ENCODE measurements at regions not wholly inside any gene's neighbourhood (a gene's known extent, or its start where the extent isn't known, plus 50 kb on each side); places are given as distances from the start of the nearest gene placed in this dataset.
A peak's percentile ranks its signal among the peaks of the same experiment; 100 is the strongest.
"Not testable (repeated sequence)": the region's sequence is repeated elsewhere in the genome, so short reads cannot be mapped to it uniquely, and the experiment has no call there.

DNA sequence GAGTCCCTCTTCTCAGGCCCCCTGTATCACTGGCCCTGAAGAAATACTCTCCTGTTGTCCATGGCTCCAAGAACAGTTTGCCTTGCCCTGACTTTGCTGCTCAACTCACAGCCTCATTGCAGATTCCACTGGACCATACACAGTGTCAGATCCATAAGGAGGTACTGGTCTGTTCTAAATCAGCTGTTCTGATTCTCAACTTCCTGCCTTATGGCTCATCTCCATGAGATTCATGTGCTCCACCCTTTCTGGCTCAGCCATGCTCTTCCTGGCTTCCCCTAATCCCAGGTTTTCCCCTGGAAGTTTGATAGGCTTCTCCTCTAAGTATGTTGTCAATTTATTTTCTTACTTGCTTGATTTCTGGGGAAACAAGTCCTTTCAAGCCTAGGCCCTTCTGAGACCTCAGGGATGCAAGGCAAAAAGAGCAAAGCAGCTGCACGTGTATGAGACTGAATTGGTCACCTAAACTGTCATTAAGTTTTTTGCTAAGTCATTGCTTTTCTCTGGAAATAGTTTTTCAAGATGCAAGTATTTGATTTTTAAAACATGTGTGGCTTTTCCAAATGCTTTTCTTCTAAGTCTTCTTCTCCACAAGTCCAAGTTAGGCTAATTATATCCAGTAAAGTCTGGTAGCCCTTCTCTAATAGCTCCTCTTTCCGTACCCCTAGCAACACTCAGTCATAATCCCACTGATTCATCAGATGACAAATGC lies 1288.5 kb downstream of the RPIA start:
- DNase-seq: not testable (repeated sequence)

DNA sequence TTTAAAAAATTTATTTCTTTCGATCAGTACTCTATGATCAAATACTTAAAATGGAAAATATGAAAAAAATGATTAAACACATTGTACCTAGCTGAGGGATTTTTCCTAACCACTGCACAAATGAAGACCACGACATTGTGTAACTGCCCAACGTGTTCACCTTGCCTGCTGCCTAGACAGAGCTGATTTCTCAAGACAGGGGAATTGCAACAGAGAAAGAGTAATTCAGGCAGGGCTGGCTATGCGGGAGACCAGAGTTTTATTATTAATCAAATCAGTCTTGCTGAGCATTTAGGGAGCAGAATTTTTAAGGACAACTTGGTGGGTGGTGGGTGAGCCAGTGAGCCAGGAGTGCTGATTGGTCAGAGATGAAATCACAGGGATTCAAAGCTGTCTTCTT lies 1290.8 kb downstream of the RPIA start:
- not testable (repeated sequence) for DNase-seq

DNA sequence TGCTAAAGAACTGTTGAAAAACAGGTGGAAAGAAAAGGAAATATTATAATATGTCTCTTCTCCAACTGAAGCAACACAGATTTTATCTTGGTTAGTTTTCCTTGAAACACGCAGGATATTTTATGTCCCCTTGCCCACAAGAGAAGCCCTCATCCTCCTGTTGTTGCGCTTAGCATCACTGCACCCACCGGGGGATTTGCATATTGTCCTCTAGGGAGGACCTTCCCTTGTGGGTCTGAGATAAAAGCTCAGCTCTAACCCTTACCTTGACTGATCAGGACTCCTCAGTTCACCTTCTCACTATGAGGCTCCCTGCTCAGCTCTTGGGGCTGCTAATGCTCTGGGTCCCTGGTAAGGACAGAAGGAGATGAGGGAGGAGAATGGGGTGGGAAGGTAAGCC lies 1294.2 kb downstream of the RPIA start:
- not testable (repeated sequence) for DNase-seq

DNA sequence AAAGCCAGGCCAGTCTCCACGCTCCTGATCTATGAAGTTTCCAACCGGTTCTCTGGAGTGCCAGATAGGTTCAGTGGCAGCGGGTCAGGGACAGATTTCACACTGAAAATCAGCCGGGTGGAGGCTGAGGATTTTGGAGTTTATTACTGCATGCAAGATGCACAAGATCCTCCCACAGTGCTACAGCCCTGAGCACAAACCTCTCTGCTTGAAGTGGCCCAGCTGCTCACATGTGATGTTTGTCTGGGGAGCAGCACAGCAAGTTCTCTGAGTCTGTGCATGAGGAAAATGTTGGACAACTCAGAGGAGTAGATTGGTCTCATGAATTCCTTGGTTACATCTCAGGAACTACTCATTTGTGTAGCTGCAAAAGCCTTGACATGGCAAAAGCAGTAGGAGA lies 1295.1 kb downstream of the RPIA start:
- not testable (repeated sequence) for DNase-seq

DNA sequence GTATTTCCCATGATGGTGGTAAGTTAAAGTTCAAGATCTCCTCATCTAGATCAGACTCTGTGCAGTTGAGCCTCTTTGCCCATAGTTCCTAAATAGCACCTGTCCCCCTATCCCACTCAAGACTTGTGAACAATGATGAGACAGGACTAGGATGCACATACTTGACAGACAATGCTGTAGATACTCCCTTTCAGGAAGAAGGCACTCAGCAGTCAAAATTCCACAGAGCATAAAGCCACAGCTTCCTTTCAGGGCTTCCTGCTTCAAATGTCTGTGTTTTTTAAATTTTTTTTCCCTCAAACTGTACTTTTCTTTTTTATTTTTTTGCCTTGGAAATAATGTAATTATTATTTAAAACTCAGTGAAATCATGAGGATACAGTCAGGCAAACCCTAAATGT lies 1305.3 kb downstream of the RPIA start:
- not testable (repeated sequence) for DNase-seq

DNA sequence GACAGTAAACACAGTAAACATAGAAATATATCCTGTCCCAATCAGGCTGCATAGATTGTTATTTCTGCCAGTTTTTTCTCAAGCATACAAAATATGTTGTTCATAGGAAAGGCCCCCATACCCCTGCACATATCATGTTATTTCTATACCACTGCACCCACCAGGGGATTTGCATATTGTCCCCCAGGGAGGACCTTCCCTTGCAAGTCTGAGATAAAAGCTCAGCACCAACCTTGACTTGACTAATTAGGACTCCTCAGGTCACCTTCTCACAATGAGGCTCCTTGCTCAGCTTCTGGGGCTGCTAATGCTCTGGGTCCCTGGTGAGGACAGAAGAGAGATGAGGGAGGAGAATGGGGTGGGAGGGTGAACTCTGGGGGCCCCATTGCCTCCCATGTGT lies 1313.1 kb downstream of the RPIA start:
- not testable (repeated sequence) for DNase-seq

DNA sequence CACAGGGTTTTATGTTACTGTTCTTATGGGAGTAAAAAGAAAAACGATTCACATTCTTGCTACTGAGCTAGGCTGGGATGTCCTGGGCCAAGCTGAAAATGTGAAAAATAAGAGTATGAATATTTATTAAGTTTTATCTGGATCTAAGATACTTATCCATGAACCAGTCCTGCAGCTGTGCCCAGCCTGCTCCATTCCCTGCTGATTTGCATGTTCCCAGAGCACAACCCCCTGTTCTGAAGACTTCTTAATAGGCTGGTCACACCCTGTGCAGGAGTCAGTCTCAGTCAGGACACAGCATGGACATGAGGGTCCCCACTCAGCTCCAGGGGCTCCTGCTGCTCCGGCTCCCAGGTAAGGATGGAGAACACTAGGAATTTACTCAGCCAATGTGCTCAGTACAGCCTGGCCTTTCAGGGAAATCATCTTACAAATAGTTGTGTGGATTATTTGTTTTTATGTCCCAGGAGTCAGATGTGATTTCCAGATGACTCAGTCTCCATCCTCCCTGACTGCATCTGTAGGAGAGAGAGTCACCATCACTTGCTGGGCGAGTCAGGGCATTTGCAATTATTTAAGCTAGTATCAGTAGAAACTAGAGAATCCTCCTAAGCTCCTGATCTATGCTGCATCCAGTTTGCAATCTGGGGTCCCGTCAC lies 1319.1 kb downstream of the RPIA start:
- not testable (repeated sequence) for DNase-seq

DNA sequence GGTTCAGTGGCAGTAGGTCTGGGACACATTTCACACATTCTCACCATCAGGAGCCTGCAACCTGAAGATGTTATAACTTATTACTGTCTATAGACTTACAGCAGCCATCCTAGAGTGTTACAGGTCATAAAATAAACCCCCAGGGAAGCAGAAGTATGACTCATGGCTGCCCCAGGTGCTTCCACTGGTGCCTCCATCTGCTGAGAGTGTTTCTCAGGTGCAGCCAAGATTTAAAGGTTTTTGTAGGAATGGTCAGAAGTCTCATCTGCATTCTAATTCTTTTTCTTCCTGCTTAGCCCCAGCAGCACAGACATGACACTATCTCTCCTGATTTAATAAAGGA lies 1319.6 kb downstream of the RPIA start:
- DNase-seq: not testable (repeated sequence)

DNA sequence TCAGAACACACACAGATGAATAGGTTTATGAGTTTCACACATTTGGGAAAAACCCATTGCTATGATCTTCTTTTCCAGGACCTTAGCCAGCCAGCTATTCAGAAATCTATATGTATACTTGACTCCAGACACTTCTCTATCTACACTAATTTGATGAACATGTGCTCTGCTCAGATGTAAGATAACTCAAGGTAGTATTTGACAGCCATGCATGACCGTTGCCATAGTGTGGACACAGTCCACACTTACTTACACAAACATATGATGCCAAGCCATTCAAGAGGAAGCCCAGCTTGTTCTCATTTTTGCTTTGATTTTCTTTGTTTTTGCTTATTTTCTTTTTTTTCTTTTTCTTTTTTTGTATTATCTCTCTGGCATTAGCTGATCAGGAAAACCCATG lies 1328.4 kb downstream of the RPIA start:
- DNase-seq: not testable (repeated sequence)

DNA sequence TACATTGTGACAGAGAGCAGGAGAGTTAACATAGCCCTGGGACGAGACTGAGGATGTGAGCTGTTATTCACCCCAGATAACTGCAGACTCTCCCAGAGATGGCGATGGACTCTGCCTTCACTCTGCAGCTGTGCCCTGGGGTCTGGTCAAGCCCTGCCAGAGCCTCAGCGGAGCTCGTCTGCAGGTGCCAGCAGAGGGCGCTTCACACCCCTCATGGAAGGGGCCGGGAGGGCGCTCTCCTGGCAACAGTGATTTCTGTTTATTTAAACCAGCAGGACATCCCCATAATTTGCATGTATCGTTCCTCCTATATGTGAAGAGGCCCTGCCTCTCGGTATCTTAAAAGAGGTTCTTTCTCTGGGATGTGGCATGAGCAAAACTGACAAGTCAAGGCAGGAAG lies 1329.8 kb downstream of the RPIA start:
- not testable (repeated sequence) for DNase-seq

DNA sequence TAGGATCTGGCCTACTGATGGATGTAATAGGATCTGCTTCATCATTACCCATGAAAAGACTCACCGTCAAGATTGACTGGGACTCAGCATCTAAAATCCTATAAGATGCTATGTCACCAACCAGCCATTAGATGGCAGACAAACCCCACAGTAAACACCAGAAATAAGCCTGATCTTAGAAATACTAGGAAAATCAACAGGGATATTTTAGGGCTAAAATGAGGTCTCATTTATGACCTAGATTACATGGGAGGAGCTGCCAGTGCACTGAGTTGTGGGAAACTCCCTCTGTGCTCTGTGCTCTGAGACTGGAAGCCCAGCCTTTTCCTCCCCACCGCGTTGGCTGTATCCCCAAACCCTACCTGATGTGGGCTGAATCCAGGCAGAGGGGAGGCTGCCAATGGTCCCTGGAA lies 1335.8 kb downstream of the RPIA start:
- not testable (repeated sequence) for DNase-seq

DNA sequence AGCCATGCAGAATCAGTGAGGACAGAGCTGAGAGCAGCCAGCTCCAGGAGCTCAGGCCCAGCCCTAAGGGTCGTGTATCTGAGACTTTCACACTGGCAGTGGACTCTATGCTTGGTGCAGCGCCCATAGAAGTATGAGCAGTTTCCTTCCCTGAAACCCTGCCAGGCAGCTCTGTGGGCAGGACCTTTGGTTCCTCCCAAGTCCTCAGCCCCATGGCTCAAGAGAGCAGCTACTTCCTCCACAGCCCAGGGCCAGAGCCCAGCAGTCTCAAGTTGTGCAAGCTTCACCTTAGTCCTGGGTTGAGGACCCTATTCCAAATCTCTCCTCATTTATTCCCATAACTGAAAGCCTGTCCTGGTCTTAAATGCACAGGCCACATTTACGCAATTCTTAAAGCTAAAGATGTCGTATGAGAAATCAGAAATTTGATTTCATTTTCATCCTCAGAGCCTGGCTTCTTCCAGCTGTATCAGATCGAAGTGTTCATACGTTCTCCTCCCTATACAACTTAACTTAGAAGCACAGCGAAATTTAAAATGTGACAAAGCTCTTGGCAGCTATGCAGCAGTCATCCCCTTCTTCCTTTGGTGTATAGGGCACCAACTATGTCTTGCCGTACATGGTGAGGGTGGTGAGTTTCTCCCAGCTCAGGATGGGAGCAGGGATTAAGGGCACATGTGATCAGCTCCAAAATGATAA lies 1337.1 kb downstream of the RPIA start:
- DNase-seq: not testable (repeated sequence)

DNA sequence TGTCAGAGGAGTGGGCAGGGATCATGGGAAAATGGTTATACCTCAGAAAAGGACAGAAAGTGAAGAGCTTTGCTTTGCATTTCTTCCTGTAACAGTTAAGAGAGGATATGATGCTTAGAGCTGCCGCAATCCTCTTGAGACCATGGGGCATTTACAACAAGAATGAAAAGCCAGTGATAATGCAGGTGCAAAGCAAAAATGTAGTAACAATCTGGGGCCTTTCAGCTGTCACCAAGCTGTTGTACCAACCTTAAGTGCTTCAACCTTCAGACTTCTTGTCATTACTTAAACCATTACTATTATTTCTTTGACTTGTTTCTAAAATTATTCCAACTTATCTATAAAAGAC lies 1337.6 kb downstream of the RPIA start:
- not testable (repeated sequence) for DNase-seq

DNA sequence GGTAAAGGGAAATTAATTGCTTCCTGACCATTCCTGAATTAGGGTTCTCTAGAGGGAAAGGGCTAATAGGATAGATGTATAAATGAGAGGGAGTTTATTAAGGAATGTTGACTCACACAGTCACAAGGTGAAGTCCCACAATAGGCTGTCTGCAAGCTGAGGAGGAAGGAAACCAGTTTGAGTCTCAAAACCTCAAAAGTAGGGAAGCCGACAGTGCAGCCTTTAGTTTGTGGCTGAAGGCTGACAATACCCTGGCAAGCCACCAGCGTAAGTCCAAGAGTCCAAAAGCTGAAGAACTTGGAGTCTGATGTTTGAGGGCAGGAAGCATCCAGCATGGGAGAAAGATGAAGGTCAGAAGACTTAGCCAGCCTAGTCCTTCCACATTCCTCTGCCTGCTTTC lies 1340.8 kb downstream of the RPIA start:
- DNase-seq: not testable (repeated sequence)

DNA sequence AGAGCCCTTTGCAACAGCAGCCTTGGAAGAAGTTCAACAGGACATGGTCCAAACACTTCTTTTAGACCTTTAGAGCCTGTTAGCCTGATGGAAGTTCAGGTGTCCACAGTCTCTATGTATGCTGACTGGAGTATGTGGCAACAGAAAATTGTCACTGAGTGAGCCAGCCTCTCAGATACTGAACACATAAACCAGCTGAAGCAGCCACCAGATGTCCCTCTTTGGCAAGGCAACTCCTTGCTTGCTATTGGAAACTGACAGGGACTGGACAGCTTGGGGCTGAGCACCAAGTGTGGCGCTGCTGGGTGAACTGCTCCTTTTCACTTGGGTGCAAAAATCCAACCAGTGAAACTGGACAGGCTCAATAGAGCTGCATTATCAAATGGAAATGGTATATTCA lies 1344.9 kb downstream of the RPIA start:
- DNase-seq: peak; percentile 2

DNA sequence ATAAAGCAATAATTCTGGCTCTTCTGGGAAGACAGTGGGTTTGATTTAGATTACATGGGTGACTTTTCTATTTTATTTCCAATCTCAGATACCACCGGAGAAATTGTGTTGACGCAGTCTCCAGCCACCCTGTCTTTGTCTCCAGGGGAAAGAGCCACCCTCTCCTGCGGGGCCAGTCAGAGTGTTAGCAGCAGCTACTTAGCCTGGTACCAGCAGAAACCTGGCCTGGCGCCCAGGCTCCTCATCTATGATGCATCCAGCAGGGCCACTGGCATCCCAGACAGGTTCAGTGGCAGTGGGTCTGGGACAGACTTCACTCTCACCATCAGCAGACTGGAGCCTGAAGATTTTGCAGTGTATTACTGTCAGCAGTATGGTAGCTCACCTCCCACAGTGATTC lies 1347.6 kb downstream of the RPIA start:
- not testable (repeated sequence) for DNase-seq

DNA sequence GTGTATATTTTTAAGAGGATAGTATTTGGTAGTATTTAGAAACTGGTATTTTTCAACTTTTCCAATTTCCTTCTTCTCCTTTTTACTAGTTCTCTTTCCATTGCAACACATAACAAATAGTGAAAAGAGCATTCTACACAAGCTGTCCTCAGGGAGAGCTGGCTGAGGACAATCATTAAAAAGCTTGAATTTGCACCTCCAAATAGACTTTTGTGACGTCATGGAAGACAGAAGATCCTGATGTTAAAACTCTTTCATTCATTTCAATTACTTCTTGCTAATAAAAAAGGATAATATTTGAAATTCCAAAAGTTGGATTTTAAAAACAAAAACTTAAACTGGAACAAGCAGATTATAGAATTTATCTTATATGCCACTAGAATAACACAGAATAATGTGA lies 1356.3 kb downstream of the RPIA start:
- DNase-seq: not testable (repeated sequence)

DNA sequence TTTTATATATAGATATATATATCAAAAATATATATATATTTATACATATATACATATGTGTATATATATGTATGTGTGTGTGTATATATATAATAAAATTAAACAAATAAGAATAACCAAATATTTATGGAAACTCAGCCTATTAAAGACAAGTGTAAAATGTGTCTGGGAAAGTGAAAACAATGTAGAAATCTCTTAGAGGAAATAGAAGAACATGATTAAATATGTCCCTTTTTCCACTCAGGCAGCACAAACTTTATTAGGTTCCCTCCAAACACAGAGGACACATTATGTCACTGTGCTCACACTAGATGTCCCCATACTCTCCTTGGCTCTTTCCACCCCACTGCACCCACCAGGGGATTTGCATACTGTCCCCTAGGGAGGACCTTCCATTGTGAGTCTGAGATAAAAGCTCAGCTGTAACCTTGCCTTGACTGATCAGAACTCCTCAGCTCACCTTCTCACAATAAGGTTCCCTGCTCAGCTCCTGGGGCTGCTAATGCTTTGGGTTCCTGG lies 1360.7 kb downstream of the RPIA start:
- not testable (repeated sequence) for DNase-seq

DNA sequence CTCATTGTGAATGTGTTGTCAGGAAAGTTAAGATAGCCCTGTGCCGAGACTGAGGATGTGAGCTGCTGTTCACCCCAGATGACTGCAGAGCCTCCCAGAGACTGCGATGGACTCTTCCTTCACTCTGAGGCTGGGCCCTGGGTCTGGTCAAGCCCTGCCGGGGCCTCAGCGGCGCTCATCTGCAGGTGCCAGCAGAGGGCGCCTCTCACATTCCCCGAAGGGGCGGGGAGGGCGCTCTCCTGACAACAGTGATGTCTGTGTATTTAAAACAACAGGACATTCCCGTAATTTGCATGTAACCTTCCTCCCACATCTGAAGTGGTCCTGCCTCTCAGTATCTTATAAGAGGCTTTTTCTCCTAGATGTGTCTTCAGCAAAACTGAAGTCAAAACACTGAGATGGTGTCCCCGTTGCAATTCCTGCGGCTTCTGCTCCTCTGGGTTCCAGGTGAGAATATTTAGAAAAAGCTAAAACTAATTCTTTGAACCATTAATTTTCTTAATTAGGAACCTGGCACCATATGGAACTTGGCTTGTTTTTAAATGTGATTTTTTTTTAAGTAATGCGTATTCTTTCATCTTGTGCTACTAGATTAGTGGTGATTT lies 1377.9 kb downstream of the RPIA start:
- no peak for DNase-seq

DNA sequence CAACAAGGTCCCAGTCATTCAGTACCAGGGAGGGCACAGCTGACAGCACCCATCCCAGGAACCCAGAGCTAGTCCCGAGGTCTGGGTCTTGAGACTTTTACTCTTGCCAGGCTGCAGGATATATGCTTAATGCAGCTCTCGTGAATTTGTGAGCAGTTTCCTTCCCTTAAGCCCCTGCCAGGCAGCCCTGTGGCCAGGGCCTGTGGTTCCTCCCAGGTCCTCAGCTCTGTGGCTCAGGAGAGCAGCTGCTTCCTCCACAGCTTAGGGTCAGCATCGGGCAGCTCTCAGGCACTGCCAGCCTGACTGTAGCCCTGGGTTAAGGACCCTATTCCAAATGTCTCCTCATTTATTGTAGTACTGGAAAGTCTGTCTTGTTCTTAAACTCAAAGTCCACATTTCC lies 1384.8 kb downstream of the RPIA start:
- DNase-seq: no peak

DNA sequence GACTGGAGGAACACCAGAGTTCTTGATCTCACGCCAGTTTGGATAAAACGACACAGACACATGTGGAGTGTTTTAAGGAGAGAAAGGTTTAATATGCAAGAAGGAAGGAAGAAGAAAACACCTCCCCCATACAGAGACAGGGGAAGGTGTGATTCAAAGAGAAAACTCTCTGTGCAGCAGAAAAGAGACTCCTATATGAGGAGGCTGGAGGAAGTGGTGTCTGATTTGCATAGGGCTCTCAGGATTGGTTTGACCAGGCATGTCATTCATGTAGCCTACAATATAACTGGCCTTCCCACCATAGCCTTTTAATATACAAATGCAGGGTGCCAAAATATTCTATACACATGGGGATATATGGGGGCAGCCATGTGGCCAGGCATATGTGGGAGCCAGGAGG lies 1386.5 kb downstream of the RPIA start:
- DNase-seq: no peak

DNA sequence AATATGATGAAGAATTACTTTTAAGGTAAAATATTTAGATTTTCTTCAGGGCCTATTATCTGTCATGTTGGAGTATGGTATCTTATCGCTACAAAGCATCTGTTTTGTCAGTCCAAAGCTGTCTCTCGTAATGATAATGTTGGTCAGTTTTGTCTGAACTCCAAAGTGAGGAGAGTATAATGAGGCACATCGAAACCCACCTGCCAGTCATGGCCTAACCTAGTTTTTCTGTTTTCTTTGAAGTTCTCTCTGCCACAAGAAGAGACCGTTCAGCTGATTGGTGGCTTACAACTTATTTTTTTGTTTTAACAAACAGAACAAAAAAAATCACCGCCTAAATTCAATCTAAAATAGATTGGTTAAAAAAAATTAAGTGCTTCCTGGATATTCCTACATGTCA lies 1387.9 kb downstream of the RPIA start:
- DNase-seq: no peak

DNA sequence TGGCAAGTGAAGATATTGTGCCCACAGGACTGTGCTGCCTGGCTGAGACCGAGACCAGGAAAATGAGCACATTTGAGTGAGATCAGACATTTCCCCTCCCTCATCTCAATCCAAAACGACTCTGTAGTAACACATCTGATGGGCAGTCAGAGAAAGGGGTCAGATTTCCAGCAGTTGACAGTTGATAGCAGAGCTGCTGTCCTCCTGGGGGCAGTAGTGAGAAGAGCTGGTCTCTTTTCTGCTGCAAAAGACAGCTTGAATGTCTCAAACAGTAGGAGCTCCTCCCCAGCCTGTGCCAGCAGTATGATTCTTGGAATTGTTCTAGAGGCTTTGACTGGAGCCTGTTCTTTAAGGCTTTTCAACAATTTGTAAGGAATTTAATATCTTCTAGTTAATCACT lies 1396.3 kb downstream of the RPIA start:
- peak; percentile 0 for DNase-seq

Data from OCI-M1 (cell line).